ENCODE measurements at regions not wholly inside any gene's neighbourhood (a gene's known extent, or its start where the extent isn't known, plus 50 kb on each side); places are given as distances from the start of the nearest gene placed in this dataset.
"Not testable (repeated sequence)": the region's sequence is repeated elsewhere in the genome, so short reads cannot be mapped to it uniquely, and the experiment has no call there.

DNA sequence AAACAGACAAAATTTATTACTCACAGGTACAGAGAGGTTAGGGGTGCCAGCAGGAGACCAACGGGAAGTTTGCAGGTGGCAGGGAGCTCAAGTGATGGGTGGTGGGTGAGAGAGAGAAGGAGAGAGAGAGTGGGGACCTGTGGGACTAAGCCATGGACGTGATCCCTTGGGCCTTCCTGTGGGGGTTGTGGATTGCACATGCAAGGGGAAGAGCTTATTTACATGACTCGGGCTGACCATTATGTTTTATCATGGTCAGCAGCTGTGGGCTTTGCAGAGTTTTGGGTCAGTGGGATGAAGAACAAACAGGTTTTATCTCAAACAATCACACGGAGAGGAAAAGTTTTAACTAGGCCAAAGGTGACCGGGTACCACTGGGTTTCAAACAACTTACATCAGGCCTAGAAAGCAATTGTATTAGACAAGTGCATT lies 156.2 kb upstream of the EXOC2 start:
- DNase-seq (ENCODE audit: low read depth), result no peak

DNA sequence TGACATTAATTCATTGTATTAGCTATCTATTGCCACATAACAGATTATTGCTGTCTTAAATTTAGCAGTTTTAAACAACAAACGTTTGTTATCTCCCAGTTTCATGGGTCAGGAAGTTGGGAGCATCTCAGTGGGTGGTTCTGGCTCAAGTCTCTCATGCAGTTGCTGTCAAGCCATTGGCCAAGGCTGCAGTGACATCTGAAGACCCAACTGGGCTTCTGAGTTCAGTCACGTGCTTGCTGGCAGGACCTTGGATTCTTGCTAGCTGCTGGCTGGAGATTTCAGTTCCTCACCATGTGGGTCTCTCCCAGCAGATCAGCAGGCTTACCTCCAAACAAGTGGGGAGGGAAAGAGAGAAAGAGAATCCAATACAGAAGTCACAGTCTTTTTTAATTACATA lies 152.6 kb upstream of the EXOC2 start:
- DNase-seq (ENCODE audit: low read depth), result no peak

DNA sequence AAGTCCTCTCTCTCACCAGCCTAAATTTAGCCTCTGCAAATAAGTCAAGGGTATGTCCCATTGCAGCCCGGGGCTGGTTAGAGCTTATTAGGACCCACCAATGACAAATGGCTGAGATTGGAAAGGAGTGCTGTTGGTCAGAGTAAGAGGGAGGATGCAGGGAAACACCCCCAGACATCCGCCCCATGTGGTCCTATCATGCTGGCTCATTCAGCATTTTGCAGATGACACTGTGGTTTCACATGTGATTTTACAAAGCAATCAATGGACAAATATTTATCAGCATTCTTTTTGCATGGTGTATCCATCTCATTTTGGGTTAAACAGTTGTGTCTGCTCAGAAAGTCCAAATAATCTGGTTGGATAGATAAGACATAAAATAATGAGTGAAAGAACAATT lies 152.2 kb upstream of the EXOC2 start:
- DNase-seq (ENCODE audit: low read depth), result no peak

DNA sequence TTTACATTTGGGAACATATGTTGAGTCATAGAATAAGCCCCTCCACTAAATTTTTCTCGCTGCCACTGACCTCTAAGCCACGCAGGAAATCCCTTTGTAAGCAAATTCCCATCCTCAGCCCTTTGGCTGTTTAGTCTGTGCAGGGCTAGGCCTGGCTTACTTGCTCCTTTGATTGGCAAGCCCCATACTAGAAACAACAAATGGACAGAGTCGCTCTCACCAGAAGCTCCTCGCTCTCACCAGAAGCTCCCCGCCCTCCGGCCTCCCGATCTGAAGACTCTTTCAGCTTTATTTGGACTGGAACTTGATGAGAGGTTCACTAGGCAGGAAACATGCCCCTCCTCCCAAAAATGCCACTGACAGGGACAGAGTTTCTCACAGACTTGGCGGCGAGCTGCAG lies 149.2 kb upstream of the EXOC2 start:
- no peak for DNase-seq (ENCODE audit: low read depth)

DNA sequence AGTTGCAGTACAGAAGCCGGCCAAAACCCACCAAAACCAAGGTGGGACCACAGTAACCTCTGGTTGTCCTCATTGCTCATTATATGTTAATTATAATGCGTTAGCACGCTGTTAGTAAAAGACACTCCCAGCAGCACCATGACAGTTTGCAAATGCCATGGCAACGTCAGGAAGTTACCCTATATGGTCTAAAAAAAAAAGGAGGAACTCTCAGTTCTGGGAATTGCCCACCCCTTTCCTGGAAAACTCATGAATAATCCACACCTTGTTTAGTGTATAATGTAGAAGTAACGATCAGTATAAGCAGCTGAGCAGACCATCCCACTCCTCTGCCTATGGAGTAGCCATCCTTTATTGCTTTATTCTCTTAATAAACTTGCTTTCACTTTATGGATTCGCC lies 148.6 kb upstream of the EXOC2 start:
- DNase-seq (ENCODE audit: low read depth), result no peak

DNA sequence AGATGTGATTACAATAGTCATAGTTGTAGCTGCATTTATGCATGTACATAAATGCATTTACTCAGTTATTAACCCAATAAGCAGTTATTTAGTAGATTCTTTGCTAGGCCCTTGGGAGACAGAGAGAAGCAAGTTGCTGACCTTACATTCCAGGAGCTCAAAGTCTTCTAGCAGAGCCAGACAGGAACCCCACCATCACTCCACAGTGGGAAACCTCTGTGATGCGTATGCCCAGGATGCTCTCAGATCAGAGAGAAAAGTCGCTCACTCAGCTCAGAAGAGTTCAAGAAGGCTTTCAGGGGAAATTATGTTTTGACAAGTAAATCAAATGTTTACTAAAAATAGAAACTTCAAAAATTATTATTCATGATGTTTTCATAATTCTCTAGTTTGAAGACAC lies 146.3 kb upstream of the EXOC2 start:
- no peak for DNase-seq (ENCODE audit: low read depth)

DNA sequence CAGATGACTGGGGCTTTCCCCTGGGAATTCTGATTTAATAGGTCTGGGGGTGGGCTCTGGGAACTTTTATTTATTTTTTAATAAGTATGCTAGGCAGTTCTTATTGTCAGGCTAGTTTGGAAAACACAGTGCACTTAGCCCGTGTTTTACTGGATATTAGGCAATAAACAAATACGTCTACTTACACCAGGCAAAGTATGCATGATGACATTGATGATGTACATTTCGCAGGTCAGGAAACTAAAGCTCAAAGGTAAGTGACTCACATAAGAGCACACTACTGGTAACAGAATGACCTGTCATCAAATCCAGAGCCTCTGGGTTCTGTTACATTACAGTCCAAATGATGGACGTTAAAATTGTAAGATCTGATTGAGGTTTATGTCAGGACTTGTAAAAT lies 144.4 kb upstream of the EXOC2 start:
- DNase-seq (ENCODE audit: low read depth), result no peak

DNA sequence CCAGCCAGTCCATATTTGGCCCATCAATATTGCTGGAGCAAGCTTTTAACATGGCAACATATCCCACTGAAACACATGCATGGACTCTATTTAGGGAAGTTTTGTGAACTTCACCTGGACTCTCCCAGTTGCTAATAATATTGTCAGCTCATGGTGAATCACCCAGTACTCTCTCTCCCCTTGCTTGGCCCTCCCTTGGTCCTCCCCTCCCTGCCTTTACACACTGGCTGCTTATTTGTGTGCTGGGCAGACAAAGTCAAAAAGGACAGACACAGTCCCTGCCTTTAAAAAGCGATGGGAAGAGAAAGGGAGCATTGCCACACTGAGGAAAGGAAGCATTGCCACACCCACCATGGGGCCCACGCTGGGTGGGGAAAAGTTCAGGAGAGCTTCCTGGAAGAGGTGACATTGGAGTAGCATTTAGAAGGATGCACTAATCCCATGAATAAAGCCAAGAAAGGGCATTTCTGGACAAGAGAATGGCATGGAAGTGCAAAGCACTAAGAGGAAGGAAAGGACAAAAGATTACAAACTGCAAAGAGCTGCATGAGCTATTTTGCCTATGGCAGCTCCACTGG lies 143.4 kb upstream of the EXOC2 start:
- DNase-seq (ENCODE audit: low read depth), result no peak

DNA sequence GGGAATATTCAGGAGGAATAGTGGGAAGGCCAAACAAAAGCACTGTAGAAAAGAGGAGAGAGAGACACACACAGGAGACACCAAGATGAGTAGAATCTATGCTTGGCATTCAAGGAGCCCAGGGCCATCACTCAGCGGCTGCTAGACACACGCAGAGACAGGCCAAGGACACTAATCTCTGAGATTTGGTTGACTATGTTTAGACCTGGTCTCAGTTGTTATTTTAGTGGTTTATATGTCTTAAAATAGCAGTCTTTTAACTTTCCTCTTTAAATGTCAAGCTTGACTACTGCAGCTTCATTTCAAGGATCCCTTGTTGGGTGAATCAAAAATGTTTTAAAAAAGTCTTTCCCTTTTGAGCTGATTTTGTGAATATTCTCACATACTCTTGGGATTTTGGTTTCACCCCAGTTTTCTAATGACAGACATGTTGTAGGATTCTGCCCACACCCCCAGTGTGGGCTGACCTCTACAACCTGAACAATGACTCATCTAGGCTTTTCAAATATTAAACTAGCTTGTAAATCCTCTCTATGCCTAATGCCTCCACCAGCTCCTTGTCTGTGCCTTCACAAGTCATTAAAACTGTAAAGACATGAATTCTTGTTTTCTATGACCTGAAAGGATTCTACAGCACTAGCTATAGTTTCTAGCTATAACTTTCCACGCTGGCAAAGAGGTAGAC lies 142.7 kb upstream of the EXOC2 start:
- DNase-seq (ENCODE audit: low read depth), result no peak

DNA sequence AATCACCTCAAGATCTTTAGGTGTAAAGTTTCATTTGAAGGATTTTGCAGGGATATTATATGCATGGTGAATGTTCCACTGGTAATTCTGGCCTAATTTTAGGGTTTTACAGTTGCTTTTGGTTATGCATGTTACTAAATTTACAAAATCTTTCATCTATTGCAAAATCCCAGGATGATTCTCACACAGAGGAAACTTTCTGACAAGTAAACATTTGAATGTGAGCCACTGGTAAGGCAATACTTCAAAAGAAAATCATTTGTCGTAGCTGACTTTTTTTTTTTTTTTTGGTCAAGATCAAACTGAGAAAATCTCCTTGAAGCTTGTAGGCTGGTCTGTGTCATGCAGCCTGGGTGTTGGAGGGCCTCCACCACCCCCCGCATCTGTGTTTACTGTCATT lies 141.9 kb upstream of the EXOC2 start:
- no peak for DNase-seq (ENCODE audit: low read depth)

DNA sequence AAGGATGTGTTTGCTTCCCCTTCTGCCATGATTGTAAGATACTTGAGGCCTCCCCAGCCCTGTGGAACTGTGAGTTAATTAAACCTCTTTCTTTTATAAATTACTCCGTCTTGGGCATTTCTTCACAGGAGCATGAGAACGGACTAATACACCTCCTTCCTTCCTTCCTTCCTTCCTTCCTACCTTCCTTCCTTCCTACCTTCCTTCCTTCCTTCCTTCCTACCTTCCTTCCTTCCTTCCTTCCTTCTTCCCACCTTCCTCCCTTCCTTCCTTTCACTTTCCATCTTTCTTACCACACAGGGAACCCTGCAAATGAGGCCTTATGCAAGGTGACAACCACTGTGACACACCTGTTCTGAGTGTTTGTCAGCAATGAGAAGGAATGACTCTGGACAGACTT lies 141.3 kb upstream of the EXOC2 start:
- DNase-seq (ENCODE audit: low read depth), result no peak

DNA sequence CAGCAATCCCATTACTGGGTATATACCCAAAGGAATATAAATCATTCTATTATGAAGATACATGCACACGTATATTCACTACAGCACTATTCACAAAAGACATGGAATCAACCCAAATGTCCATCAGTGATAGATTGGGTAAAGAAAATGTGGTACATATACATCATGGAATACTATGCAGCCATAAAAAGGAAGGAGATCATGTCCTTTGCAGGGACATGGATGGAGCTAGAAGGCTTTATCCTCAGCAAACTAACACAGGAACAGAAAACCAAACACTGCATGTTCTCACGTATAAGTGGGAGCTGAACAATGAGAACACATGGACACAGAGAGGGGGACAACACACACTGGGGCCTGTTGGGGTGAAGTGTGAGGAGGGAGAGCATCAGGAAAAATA lies 139.9 kb upstream of the EXOC2 start:
- not testable (repeated sequence) for DNase-seq (ENCODE audit: low read depth)

DNA sequence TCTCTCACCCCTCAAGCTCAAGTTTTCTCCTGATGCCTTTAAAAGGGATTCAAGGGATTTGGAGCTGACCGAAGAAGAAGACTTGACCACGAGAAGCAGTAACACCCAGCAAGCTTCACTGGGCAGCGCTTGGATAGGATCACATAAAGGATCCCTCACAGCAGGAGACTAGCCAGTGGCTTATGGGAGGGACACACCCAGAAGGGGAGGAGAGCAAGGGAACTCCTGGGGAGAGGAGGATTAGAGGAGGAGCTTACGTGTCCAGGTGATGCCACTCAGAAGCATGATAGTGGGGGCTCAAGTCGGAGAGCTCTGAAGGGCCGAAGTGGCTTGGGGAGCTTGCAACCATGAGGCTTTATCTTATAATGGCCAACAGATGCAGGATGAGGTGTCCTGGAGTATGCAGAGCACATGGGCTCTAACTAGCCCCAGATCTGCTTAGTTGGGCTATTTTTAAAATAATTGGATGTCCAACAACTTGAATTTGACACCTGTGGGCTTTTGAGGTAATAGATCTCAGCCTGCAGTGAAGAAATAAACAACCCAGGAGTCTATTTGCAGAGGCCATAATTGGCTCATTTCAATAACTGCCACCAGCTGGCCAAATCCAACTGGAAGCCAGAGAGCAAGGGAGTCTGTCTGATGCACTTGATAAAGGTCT lies 137.9 kb upstream of the EXOC2 start:
- DNase-seq (ENCODE audit: low read depth), result no peak

DNA sequence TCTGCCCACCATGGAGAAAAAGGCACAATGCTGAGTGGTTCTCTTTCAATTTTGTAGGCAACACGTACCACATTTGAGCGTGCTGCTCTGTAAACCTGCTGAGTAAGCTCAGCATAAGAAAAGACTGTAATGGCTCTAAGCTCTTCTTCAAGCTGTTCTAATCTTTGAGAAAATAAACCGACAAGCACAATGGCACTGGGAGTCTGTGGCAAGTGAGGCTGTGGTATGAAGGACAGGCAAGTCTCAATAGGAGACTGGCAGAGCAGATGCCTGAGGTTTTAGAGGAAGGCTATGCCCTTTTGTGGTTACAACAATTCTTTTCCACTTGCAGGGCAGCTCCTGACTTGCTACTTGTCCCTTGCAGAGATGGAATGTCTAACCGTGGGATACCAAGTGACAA lies 136.7 kb upstream of the EXOC2 start:
- DNase-seq (ENCODE audit: low read depth), result no peak

DNA sequence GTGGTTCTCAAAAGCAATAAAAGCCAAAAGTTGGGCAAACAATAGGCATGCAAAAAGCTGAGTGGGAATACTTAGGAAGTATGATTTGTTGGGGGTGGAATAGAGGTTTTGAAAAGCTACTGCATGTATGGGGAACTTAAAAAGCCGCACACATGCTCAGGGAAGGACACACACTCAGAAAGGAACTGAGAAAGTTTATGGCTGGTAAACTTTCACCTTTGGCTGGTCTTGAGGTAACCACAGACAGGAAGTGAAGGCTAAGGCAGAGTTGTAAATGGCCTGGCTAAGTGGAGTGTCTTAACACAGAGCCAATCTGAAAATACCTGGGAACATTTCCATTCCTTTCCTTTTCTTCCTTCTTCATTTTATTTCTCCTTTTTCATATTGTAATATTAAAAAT lies 134.5 kb upstream of the EXOC2 start:
- no peak for DNase-seq (ENCODE audit: low read depth)

DNA sequence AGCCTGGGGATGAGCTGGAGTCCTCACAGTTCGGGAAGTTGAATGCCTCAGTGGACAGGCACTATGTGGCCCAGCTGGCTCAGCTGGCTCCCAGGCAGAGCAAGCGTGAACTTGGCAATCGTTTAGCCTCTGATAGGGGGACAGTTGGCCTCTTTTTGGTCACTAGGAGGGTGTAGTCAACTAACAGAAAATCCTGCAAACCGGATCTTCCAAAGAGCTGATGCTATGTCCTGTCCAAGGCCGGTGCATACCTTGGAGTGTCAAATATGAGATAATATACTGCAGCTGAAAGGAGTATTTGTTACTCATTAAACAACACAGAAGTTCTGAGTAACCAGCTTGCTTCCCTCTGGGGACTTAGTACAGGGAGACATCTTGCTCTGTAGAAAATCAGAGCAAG lies 126.2 kb upstream of the EXOC2 start:
- no peak for DNase-seq (ENCODE audit: low read depth)

DNA sequence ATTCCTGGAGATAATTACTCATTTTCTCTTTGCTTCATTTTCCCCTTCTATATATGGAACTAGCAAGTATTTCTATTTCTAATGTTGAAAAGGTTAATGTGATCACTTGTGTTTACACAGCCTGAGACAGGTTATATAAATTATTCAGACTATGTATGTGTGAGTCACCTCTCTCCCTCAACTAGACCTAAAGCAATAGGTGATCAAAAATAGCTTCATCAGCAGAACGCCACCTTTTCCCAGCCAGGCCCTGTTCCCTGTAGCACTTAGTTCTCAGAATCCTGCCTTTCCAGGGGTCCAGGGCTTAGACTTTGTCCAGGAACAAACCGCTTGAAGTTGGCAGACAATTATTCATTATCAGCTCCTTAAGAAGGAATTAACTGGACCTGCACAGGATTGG lies 125.3 kb upstream of the EXOC2 start:
- DNase-seq (ENCODE audit: low read depth), result no peak

DNA sequence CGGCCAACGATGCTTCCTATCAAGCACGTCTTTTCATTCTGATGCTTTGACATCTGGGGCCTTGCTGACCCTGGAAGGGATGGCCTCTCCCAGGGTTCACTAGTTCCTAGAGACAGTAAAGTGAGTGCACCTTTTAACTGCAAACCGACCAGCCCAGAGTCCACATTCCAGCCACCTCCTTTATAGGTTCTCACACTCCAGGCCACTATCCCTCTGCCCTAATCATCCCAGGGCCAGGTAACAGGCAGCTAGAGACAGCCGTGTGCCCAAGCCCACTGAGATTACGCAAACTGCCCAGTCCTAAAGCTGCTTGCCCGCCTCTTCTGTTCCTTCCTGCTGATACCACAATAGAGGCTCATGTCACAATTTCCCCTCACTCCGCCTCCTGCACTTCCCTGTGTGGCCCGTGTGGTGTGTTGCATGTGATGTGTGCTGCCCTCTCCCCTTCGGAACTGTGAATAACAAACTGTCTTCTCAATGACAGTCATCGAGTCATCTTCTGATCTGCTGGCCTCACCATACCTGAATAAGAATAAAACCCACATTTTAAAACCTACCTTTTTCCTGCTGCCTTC lies 123.7 kb upstream of the EXOC2 start:
- DNase-seq (ENCODE audit: low read depth), result no peak

DNA sequence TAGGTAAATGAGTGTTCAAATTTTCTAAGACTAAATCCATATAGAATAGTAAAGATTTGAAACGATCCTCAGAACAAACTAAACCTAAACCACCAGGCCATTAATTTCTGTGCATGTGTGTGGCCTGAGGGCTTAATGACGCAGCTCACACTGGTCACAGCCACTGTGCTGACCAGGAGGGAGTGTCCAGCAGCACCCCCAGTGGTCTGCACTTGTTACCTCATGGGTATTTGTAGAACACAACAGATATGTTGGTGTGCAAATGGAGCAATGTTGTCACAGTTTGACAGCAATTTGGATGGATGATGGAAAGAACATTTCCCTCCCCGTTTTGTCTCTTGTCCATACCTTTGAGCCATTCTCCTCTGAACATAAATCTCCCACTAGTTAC lies 122.4 kb upstream of the EXOC2 start:
- DNase-seq (ENCODE audit: low read depth), result no peak

DNA sequence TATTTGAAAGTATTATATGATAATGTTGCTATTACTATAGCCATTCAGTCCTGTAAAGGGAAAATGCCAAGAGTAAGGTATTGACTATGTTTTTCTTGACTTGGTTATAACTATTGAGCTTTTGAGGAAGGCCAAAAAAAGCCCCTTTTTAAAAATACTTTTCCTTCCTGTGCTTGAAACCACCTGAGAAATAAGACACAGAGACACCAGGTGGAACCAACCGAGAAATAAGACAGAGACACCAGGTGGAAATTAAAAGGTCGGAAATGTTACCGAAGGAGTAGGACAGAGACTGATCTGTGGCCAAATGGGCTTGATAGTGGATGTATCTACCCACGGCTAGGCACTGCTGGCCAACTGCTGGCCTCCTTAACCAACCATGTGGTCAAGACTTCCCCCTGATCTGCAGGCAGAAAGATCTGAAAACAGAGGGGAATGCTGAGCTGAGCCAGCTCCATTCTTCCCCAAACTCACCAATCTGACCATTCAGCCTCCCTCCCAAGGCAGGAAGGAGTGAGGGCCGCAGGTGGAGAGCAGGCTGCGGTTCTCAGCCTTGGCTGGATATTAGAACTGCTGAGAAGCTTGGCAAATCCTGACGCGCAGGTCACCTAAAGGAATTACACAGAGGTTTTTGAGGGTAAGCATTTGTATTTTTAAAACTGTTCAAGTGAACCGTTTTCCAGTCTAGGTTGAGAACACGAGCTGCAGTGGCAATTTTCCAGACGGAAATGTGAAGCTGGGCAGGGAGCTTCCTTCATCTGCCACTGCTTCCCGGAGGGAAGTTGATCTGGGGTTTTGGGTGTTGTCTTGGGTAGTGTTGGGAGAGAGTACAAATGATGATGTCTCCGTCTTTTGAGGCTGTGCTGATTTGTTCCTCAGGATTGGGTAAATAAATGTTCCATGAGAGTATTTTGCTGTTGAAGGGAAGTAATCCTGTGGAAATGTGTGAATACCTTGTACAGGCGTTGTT lies 121.7 kb upstream of the EXOC2 start:
- no peak for DNase-seq (ENCODE audit: low read depth)

DNA sequence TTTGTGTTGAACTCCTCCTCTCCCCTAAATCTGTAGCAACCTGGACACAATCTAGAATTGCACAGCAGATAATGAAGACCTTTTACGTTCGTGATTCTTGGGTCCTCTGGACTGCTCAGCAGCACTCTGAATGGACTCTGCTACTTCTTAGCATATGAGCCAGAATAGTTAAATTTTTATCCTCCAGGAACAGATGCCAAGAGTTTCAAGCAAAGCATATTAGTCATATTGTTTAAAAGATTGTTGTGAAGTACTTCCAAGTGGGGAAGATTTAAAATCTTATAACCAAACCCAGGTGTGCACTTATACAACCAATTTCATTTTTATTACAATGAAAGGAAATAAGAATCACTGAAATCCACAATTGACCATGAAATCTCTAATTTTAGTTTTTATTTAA lies 118.9 kb upstream of the EXOC2 start:
- DNase-seq (ENCODE audit: low read depth), result no peak

DNA sequence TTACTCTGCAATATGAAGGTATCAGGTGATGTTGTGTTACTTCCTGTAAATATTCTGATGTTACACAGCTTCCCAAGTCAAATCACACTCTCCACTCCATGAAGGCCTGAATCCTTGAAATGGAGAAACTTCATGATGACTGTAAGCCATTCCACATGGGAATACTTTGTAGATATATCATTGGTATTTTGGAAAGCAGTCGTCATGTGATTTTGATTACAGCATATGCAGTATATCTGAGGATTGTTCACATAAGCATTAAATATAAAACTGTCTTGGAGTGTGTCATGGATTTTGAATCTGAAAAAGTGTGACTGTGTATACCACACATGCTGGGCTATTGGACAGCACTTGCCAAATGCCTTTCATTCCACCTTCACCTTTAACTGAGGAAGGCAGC lies 118.3 kb upstream of the EXOC2 start:
- no peak for DNase-seq (ENCODE audit: low read depth)

Measured in amniotic epithelial cell (primary cell).